Caco-2 (cell line): ENCODE measurements at regions not wholly inside any gene's neighbourhood (a gene's known extent, or its start where the extent isn't known, plus 50 kb on each side); places are given as distances from the start of the nearest gene placed in this dataset.

Source experiments
- BruUV-seq: library from RNA; stranded (reverse); fragments of 400-500 nt; replicated peaks from 2 replicates; lab custom pipeline; 2021; lab: Mats Ljungman, UMichigan
- CTCF ChIA-PET: fragments of 300-600 bp; sonication (Branson Sonifier 250); formaldehyde crosslinking; loops from one replicate; lab custom pipeline; 2022; ENCODE audit warnings: antibody characterized with exemption; lab: Charles Lee
- POLR2A ChIA-PET: fragments of 300-600 bp; sonication (Branson Sonifier 250); formaldehyde crosslinking; loops from one replicate; lab custom pipeline; 2022; ENCODE audit warnings: antibody characterized with exemption; lab: Charles Lee
- DNase-seq, 2 experiments: peaks; one replicate each; pipeline versions ENCODE4 v3.0.0 to v3.0.0-alpha.2; 2020 to 2022
- H3K27me3 ChIP-seq: replicated peaks from 2 replicates; pipeline ENCODE4 v1.6.0; 2011; ENCODE audit warnings: low read length; ENCODE audit not compliant: control insufficient read depth, insufficient read depth
- H3K36me3 ChIP-seq: 2 replicates; pipeline ENCODE4 v1.5.1; 2011; ENCODE audit warnings: low read length; ENCODE audit not compliant: control insufficient read depth, insufficient read depth
- H3K4me1 ChIP-seq: fragments of 250-450 bp; sonication (Bioruptor Pico); 2 replicates; pipeline ENCODE4 v1.5.1; 2020; ENCODE audit warnings: mild to moderate bottlenecking
- H3K4me3 ChIP-seq: 2 replicates; pipeline ENCODE4 v1.5.1; 2011; ENCODE audit warnings: low read depth, mild to moderate bottlenecking, control low read depth, low read length
- H3K9me3 ChIP-seq: fragments of 250-450 bp; sonication (Bioruptor Pico); 2 replicates; pipeline ENCODE4 v1.5.1; 2020; ENCODE audit warnings: mild to moderate bottlenecking, moderate library complexity
- H3K27ac Mint-ChIP-seq: one replicate; pipeline ENCODE4 v1.8.0; 2022; ENCODE audit warnings: mixed read lengths; ENCODE audit not compliant: unreplicated experiment
- H3K27me3 Mint-ChIP-seq: one replicate; pipeline ENCODE4 v1.8.0; 2022; ENCODE audit warnings: mixed read lengths; ENCODE audit not compliant: insufficient read depth, unreplicated experiment
- H3K36me3 Mint-ChIP-seq: one replicate; pipeline ENCODE4 v1.8.0; 2022; ENCODE audit warnings: mild to moderate bottlenecking, mixed read lengths; ENCODE audit not compliant: insufficient read depth, unreplicated experiment
- H3K4me1 Mint-ChIP-seq: one replicate; pipeline ENCODE4 v1.8.0; 2022; ENCODE audit warnings: low read depth, mixed read lengths; ENCODE audit not compliant: unreplicated experiment
- H3K4me3 Mint-ChIP-seq: one replicate; pipeline ENCODE4 v1.8.0; 2022; ENCODE audit warnings: mild to moderate bottlenecking, moderate library complexity, mixed read lengths; ENCODE audit not compliant: unreplicated experiment
- H3K9me3 Mint-ChIP-seq: one replicate; pipeline ENCODE4 v1.8.0; 2022; ENCODE audit warnings: mixed read lengths; ENCODE audit not compliant: unreplicated experiment
- CTCF ChIP-seq, 2 experiments: fragments of 200-600 bp in 1 of 2; IDR thresholded peaks; 1 replicate in 1 of 2; 2 replicates in 1 of 2; pipeline versions ENCODE4 v1.5.1 to v1.8.0; 2011 to 2022; ENCODE audit warnings: antibody characterized with exemption in 1 of 2, control low read depth in 1 of 2, inconsistent platforms in 1 of 2, low read depth in 1 of 2, low read length in 1 of 2, mild to moderate bottlenecking in 1 of 2, moderate library complexity in 1 of 2; ENCODE audit not compliant: insufficient read depth in 1 of 2, severe bottlenecking in 1 of 2, unreplicated experiment in 1 of 2
- intact Hi-C: fragments of 100-400 bp; cut with micrococcal nuclease; formaldehyde crosslinking; loops from one replicate; pipeline ENCODE4 v1.10.0; 2022; ENCODE audit not compliant: unreplicated experiment

DNA sequence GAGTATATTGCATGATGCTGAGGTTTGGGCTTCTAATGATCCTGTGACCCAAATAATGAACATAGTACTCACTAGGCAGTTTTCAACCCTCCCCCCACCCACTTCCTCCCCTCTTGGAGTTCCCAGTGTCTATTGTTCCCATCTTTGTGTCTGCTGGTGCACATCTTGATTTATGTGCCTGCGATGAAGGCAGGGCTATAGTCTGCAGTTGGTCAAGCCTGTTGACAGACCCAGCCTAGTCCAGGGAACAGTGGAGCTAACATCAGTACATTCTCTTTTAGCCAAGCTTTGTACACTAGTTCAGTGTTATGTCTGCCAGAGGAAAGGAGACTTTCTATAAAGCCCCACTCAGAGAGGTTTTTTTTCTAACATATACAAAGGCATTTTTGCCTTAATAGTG lies 287.6 kb downstream of the CPS1 start:
- CTCF ChIA-PET = no interaction called here
- Histone ChIP-seq H3K4me1 (no peaks in the 10 kb centered on the region), H3K36me3 (no peaks in the 10 kb centered on the region), H3K9me3 (no peaks in the 10 kb centered on the region), H3K4me3 (no peak overlapping the region), H3K27me3 (no peaks in the 10 kb centered on the region)
- Mint-ChIP-seq H3K27ac (no peak overlapping the region), H3K9me3 (no peaks in the 10 kb centered on the region), H3K4me1 (no peaks in the 10 kb centered on the region), H3K27me3 (no peaks in the 10 kb centered on the region), H3K36me3 (no peaks in the 10 kb centered on the region), H3K4me3 (no peak overlapping the region)
- BruUV-seq = no TSS peak
- POLR2A ChIA-PET = no interaction called here
- DNase-seq = no peak
- intact Hi-C loops = no loop called here
- TF ChIP-seq CTCF (IDR thresholded peaks at IDR 0.05; ENCODE audit: insufficient read depth in 1 of 2, low read depth in 1 of 2, low read length in 1 of 2, severe bottlenecking in 1 of 2, unreplicated experiment in 1 of 2) = no peak

DNA sequence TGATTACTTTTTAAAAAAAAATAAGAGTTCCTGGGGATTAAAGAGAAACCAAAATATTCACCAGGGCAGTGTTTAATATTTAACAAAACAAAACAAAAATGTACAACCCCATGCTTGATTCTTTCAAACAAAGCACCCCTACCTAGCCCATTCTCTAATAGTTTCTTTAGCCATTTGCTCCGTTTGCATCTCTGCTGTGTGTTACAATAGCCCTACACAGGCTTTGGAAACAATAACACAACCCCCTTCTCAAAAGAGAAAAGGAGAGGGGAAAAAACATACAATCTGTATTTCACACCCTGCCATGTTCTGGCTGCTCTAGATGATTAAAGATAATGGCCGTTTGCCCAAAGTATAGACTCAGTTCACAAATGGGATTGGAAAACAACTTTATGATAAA lies 302.9 kb downstream of the CPS1 start:
- Histone ChIP-seq H3K4me3 (no peak overlapping the region), H3K27me3 (no peaks in the 10 kb centered on the region), H3K9me3 (no peaks in the 10 kb centered on the region), H3K36me3 (no peaks in the 10 kb centered on the region), H3K4me1 (no peaks in the 10 kb centered on the region)
- H3K27me3 Mint-ChIP-seq = peaks cover 3% of the 10 kb centered on the region
- ChIA-PET CTCF (no interaction called here), POLR2A (no interaction called here)
- intact Hi-C loops = no loop called here
- H3K9me3 Mint-ChIP-seq = no peaks in the 10 kb centered on the region
- no peaks in the 10 kb centered on the region for H3K36me3 Mint-ChIP-seq
- H3K27ac Mint-ChIP-seq = no peak overlapping the region
- TF ChIP-seq CTCF (IDR thresholded peaks at IDR 0.05; ENCODE audit: insufficient read depth in 1 of 2, low read depth in 1 of 2, low read length in 1 of 2, severe bottlenecking in 1 of 2, unreplicated experiment in 1 of 2) = no peak
- BruUV-seq = no TSS peak
- H3K4me1 Mint-ChIP-seq = no peaks in the 10 kb centered on the region
- H3K4me3 Mint-ChIP-seq = no peak overlapping the region
- no peak for DNase-seq

GRCh38 chr2:210860276-210860675 lies 303.9 kb downstream of the CPS1 start:
- no peaks in the 10 kb centered on the region for H3K9me3 Mint-ChIP-seq
- BruUV-seq = no TSS peak
- Histone ChIP-seq H3K4me1 (no peaks in the 10 kb centered on the region), H3K9me3 (no peaks in the 10 kb centered on the region), H3K27me3 (no peaks in the 10 kb centered on the region), H3K36me3 (no peaks in the 10 kb centered on the region), H3K4me3 (no peak overlapping the region)
- no peak for TF ChIP-seq CTCF (IDR thresholded peaks at IDR 0.05; ENCODE audit: insufficient read depth in 1 of 2, low read depth in 1 of 2, low read length in 1 of 2, severe bottlenecking in 1 of 2, unreplicated experiment in 1 of 2)
- peaks cover 3% of the 10 kb centered on the region for H3K27me3 Mint-ChIP-seq
- no peak for DNase-seq
- intact Hi-C loops = no loop called here
- ChIA-PET CTCF (no interaction called here), POLR2A (no interaction called here)
- no peak overlapping the region for H3K4me3 Mint-ChIP-seq
- H3K4me1 Mint-ChIP-seq = no peaks in the 10 kb centered on the region
- no peak overlapping the region for H3K27ac Mint-ChIP-seq
- H3K36me3 Mint-ChIP-seq = no peaks in the 10 kb centered on the region
